Motor neuron (in vitro differentiated cells): ENCODE measurements at regions not wholly inside any gene's neighbourhood (a gene's known extent, or its start where the extent isn't known, plus 50 kb on each side); places are given as distances from the start of the nearest gene placed in this dataset.

Source experiments
- ATAC-seq, 8 experiments: fragments of 200-7000 bp; cut with Tn5 transposase; replicated peaks in 6 of 8; 2 replicates each; pipeline ENCODE4 v1.8.0; 2021; ENCODE audit warnings: mild to moderate bottlenecking in 8 of 8, moderate library complexity in 8 of 8
- H3K27ac ChIP-seq, 2 donors: fragments of 250-450 bp; sonication (Bioruptor Pico); 2 replicates each; pipeline ENCODE4 v1.9.0; 2021; ENCODE audit warnings: antibody characterized with exemption in 2 of 2, mild to moderate bottlenecking in 2 of 2, moderate library complexity in 1 of 2
- H3K4me1 ChIP-seq, 2 donors: fragments of 250-450 bp; sonication (Bioruptor Pico); replicated peaks in 1 of 2; 2 replicates each; pipeline ENCODE4 v1.6.1; 2021; ENCODE audit warnings: antibody characterized with exemption in 2 of 2, mild to moderate bottlenecking in 2 of 2, moderate library complexity in 1 of 2
- H3K4me3 ChIP-seq, 5 donors: fragments of 250-450 bp; sonication (Bioruptor Pico); 2 replicates each; pipeline ENCODE4 v1.9.0; 2021; ENCODE audit warnings: antibody characterized with exemption in 5 of 5, mild to moderate bottlenecking in 5 of 5, moderate library complexity in 4 of 5
- WGBS, 10 experiments: fragments of 450-650 bp; shearing (Covaris generic); methylation state at CpG; one replicate each; pipeline ENCODE4 v1.0.0; 2022; 5-methylcytosine and 5-hydroxymethylcytosine counted together
- in situ Hi-C, 9 experiments: fragments of 400-800 bp; cut with MboI; loops; one replicate each; pipeline ENCODE4 v1.15.0; 2021; ENCODE audit warnings: low sequenced_read_pairs in 9 of 9, low pct_unique_long_range_greater_than_20kb in 2 of 9; ENCODE audit not compliant: unreplicated experiment in 9 of 9

DNA sequence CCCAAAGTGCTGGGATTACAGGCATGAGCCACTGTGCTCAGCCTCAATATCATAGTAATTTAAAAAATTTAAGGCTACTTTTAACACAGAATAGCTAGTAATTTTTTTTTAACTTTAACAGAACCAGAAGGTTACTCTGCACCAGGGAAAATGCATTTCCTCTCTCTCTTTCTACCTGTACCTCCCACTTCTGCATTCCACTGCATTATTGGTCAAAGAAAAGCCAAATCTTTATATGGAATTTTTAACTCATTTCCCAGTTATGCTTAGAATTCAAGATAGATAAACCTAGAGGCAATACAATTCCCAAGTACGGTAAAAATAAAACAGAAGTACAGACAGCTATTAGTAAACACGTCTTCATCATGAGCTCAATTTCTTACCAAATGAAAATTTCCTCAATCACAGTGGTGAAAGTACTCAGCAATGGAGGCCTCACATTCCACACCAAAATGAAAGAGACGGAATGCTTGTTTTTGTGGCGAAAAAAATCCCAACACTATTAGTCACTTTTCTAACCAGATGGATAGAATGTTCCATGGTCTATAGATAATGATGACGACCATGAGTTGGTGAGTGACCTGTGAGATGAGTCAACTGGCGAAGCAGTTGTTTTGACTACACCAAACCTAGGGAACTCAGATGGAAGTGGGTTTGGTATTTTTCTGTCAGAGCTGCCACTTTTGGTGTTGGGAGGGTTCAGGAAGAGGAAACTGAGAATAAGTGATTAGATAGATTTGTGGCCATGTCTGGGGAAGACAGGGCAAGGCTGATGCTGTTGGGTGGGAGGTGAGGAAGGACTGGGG is 104.7 kb upstream of the SGK1 start:
- ATAC-seq = peak in 2 of 8 experiments; percentile 48 to 52
- 10 to 100% (median 88%) methylated on average over 1 to 6 of the region's 6 CpGs; no CpG with 5 or more reads in 1 of the 10 experiments for WGBS, 10 experiments
- in situ Hi-C loops = no loop called here
- H3K27ac ChIP-seq = no peak overlapping the region
- peaks cover 0 to 4% of the 10 kb centered on the region in 2 donors for H3K4me1 ChIP-seq
- H3K4me3 ChIP-seq = no peak overlapping the region

DNA sequence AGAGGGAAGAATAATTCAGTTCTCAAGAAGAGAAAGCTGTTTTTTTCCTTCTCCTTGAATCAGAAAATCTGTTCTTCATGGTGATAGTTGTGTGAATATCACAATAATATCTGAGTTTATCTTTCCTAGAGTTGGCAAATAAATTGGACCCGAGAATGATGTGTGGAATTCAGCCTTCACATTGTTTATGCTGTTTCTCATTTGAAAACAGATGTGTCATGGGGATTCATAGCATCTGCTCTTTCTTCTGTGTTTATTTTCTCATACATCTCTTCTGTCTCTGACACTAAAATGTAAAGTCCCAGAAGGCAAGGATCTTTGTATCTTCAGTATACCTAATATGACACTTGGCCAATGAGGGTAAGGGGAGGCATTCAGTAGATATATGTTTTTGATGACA is 103.6 kb upstream of the SGK1 start:
- H3K27ac ChIP-seq = no peak overlapping the region
- peaks cover 0 to 4% of the 10 kb centered on the region in 2 donors for H3K4me1 ChIP-seq
- WGBS, 10 experiments = 0 to 100% (median 49%) methylated on average over 1 of the region's 1 CpG; no CpG with 5 or more reads in 2 of the 10 experiments
- ATAC-seq = peak in 1 of 8 experiments; percentile 18
- H3K4me3 ChIP-seq = no peak overlapping the region
- in situ Hi-C loops = no loop called here

DNA sequence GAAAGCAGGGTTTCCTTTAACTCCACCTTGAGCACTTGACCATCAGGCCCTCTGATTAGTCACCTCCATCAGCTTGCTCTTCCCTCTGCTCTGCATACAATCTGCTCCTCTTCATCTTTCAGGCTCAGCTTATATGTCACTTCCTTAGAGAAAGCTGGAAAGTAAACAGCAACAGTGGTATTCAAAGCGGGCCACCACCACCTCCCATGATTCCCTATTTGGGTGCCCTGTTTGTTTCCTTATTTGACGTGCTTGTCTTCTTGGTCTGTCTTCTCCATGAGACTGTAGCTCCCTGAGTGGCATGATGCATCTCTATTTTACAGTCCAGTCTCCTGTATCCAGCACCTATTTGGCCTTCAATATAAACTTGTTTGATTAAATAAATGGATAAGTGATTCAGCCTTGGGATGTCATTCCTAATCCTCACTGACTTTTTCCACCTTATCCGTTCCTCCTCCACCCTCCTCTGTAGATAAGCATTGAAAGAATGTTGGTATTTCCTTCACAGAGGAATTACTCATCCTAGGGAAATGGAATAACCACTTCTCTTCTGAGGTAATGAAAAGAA is 102.8 kb upstream of the SGK1 start:
- 20 to 100% (median 84%) methylated on average over 1 to 3 of the region's 3 CpGs; no CpG with 5 or more reads in 2 of the 10 experiments for WGBS, 10 experiments
- in situ Hi-C loops = no loop called here
- no peak overlapping the region for H3K27ac ChIP-seq
- peak in 2 of 8 experiments; percentile 8 to 22 for ATAC-seq
- peaks cover 0 to 4% of the 10 kb centered on the region in 2 donors for H3K4me1 ChIP-seq
- H3K4me3 ChIP-seq = no peak overlapping the region

DNA sequence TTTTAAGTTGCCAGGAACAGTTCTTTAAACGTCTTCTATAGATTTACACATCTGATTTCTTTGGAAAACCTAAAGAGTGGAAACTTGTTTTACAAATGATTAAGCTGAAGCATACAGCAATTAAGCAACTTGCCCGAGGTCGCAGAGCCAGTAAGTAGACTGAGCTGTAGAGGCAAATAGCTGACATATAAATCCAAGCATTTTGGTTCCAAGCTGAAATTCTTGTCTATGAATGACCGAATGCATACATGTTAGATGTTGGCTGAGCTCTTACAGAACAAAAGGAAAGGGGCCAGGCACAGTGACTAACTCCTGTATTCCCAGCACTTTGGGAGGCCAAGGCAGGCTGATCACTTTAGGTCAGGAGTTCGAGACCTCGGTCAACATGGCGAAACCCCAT is 101.8 kb upstream of the SGK1 start:
- H3K27ac ChIP-seq = no peak overlapping the region
- peaks cover 0 to 4% of the 10 kb centered on the region in 2 donors for H3K4me1 ChIP-seq
- no peak overlapping the region for H3K4me3 ChIP-seq
- WGBS, 10 experiments = 83 to 100% (median 91%) methylated on average over 1 to 7 of the region's 7 CpGs; no CpG with 5 or more reads in 2 of the 10 experiments
- in situ Hi-C loops = no loop called here
- peak in 1 of 8 experiments; percentile 8 for ATAC-seq

DNA sequence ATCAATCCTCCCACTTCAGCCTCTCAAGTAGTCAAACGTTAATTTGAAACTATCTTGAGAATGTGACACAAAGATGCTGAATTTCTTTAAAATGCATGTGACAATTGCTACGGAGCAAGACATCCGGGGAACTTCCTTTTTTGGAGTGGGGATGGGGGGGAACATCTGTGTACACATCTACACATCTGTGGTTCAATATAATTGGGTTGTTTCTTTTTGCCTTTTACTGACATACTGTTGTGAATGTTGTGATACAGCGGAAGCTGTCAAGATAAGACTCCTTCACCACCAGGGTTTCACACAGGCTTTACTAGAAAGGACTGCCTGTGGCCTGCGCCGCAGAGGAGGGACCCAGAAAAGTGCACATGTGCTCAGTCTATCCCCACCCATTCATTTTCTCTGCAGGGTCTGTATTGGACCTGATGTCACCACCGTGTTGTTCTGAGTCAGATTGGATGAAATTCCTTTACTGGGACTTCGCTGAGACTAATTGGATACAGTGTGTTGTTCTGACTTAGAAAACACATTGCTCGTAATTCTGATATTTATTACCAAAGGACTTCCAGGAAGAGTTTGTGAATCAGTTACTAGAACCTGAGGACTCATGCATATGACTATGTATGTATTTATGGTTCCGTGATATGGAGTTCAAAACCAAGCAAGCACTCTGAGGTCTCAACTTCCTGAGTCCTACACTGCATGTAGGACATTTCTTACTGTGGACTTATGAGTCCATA is 98.7 kb upstream of the SGK1 start:
- peak in 4 of 8 experiments; percentile 39 to 89 (median 65) for ATAC-seq

DNA sequence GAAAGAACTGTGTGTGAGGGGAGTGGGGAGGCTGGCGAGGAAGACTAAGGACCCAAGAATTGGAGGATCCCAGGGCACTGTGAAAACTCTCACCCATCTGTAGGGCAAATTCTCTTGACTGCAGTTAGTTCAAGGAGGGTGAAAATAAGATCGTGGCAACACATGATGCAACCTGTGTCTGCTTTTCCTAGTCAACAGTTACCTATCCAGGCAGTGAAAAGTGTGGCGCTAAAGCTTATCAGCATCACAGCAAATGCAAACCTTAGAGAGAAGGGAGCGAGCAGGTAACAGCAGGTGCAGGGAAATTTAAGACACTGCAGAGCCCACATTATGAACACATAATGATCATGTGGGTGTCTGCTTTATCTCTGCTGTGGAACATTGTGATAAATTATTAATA is 97.7 kb upstream of the SGK1 start:
- ATAC-seq = no peak
- no peak overlapping the region for H3K4me3 ChIP-seq
- no peaks in the 10 kb centered on the region for H3K4me1 ChIP-seq
- in situ Hi-C loops = no loop called here
- no peak overlapping the region for H3K27ac ChIP-seq
- 66 to 95% (median 87%) methylated on average over 1 to 4 of the region's 4 CpGs; no CpG with 5 or more reads in 2 of the 10 experiments for WGBS, 10 experiments

More for the DNA sequence above, 98.7 kb upstream of the SGK1 start:
- 38 to 100% (median 80%) methylated on average over 1 to 10 of the region's 10 CpGs for WGBS, 10 experiments
- in situ Hi-C loops = no loop called here
- H3K27ac ChIP-seq = no peak overlapping the region
- no peak overlapping the region for H3K4me3 ChIP-seq
- peaks cover 0 to 2% of the 10 kb centered on the region in 2 donors for H3K4me1 ChIP-seq

DNA sequence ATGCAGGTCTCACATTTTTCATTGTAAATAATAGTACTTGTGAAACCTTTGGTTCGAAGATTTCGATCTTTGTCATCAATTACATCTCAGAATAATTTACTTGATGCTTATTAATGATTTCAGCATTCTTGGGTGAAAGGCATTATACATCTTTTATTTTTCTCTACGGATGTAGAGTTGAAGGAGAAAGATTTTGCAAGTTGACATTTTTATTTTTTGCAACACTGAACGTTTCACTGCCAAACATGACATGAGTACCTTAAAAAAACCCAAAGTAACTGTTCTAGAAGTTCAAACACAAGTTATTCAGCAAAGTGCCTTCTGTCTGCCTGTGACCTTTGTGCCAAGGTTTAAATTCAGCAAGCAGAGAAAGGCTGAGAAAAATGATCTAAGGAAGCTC is 97.3 kb upstream of the SGK1 start:
- Histone ChIP-seq H3K27ac (no peak overlapping the region), H3K4me3 (no peak overlapping the region), H3K4me1 (no peaks in the 10 kb centered on the region)
- 60 to 88% (median 73%) methylated on average over 3 to 4 of the region's 4 CpGs; no CpG with 5 or more reads in 1 of the 10 experiments for WGBS, 10 experiments
- ATAC-seq = no peak
- in situ Hi-C loops = no loop called here

DNA sequence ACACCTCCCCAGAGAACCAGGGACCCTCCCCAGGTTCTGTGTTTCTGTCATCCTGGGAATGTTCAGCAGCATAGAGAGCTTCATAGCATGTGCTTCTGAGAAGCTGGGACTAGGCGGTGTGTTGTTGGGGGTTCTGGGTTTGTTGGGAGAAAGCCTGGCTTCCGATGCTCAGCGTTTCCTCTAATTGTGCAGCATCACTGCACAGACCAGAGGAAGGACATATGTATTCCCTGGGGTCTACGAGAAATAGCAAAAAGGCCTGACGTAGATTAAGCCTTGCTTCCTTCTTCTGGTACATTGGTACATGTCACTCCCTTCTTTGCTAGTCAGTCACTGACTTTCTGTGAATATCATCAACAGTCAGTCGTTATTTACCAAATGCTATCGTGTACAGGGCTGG is 96.9 kb upstream of the SGK1 start:
- Histone ChIP-seq H3K4me1 (no peaks in the 10 kb centered on the region), H3K27ac (no peak overlapping the region), H3K4me3 (no peak overlapping the region)
- ATAC-seq = no peak
- 63 to 100% (median 90%) methylated on average over 2 to 6 of the region's 7 CpGs; no CpG with 5 or more reads in 1 of the 10 experiments for WGBS, 10 experiments
- in situ Hi-C loops = no loop called here

DNA sequence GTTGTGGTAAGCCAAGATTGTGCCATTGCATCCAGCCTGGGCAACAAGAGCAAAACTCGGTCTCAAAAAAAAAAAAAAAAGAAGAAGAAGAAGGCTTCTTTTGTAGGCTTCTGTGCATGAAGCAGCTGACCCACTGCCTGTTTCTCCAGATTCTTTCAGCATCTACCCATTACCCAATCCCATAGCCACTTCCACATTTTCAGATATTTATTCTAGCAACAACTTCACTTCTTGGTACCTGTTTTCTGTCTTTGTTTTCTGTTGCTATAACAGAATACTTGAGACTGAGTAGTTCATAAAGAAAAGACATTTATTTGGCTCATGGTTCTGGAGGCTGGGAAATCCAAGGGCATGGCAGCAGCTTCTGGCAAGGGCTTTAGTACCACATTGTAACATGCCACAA is 95.3 kb upstream of the SGK1 start:
- Histone ChIP-seq H3K27ac (no peak overlapping the region), H3K4me3 (no peak overlapping the region), H3K4me1 (peaks cover 0 to 2% of the 10 kb centered on the region in 2 donors)
- no peak for ATAC-seq
- in situ Hi-C loops = no loop called here
- 100% methylated on average over 1 of the region's 1 CpG; no CpG with 5 or more reads in 6 of the 10 experiments for WGBS, 10 experiments

DNA sequence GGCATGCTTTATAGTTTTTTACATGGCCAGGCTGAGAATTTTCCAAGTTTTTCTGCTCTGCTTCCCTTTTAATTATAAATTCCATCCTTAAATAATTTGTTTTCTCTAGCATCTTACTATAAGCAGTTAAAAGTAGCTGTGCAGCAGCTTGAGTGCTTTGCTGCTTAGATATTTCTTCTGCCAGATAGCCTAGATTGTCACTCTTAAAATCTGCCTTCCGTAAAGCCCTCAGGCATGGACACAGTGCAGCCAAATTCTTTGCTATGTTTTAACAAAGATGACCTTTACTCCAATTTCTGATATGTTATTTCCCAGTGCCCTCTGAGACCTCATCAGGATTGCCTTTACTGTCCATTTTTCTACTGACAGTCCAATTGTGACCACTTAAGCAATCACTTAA is 92.6 kb upstream of the SGK1 start:
- in situ Hi-C loops = no loop called here
- Histone ChIP-seq H3K4me1 (peaks cover 0 to 4% of the 10 kb centered on the region in 2 donors), H3K27ac (no peak overlapping the region), H3K4me3 (no peak overlapping the region)
- WGBS, 10 experiments = 43 to 100% (median 91%) methylated on average over 1 of the region's 1 CpG; no CpG with 5 or more reads in 1 of the 10 experiments
- ATAC-seq = no peak

DNA sequence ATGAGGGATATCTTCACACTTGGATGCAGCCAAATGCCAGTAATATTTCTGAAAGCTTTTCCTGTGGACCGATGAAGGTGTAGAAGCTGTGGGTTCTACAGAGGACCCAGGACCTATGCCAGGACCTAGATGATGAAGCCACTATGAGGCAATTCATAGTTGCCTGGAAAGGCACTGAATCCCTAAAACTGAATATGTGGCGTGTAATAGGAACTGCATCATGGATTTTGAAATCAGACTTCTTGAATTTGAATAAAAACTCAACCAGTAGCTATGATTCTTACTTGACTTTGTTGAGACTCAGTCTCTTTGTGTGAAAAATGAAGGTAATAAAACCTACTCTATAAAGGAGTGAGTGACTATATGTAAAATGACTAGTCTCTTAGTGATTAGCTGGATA is 89.9 kb upstream of the SGK1 start:
- H3K4me1 ChIP-seq = peaks cover 0 to 11% of the 10 kb centered on the region in 2 donors
- 60 to 100% (median 82%) methylated on average over 1 to 2 of the region's 2 CpGs for WGBS, 10 experiments
- H3K27ac ChIP-seq = no peak overlapping the region
- H3K4me3 ChIP-seq = no peak overlapping the region
- ATAC-seq = no peak
- in situ Hi-C loops = no loop called here

DNA sequence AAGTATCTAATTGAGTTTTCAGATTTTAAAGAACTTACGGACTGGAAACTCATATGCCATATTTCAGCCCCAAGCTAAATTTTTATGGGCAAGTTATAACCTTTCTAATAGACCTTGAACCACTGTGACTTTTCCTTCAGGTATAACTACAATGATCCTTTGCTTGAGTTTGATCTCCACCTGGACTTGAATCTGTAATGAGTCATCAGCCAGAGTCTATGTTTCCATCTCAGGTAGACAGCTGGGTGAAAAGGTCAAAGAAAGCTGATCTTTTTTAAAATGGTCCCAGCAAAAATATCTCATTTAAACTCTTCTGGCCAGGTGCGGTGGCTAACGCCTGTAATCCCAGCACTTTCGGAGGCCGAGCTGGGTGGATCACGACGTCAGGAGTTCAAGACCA is 88.4 kb upstream of the SGK1 start:
- WGBS, 10 experiments = 86 to 98% (median 91%) methylated on average over 2 to 7 of the region's 7 CpGs; no CpG with 5 or more reads in 1 of the 10 experiments
- no peak overlapping the region for H3K27ac ChIP-seq
- ATAC-seq = no peak
- H3K4me1 ChIP-seq = peaks cover 0 to 11% of the 10 kb centered on the region in 2 donors
- no peak overlapping the region for H3K4me3 ChIP-seq
- in situ Hi-C loops = no loop called here
